ENCODE measurements at regions not wholly inside any gene's neighbourhood (a gene's known extent, or its start where the extent isn't known, plus 50 kb on each side); places are given as distances from the start of the nearest gene placed in this dataset.
"Not testable (repeated sequence)": the region's sequence is repeated elsewhere in the genome, so short reads cannot be mapped to it uniquely, and the experiment has no call there.

DNA sequence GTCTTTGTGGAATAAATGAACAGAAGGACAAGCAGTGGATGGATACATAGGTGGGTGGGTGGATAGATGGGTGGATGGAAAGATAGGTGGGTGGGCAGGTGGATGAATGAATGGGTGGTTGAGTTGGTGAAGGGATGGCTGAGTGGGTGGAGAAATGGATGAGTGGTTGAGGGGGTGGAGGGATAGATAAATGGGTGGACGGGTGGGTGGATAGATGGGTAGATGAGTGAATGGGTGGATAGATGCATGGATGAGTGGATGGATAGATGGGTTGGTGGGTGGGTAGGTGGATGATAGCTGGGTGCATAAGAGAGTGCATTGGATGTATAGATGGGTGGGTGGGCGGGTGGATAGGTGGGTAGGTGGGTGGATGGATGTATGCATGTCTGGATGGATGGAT, 63.5 kb downstream of the UNC93B1 start:
- POLR2A ChIA-PET, DNase-seq, H3K36me3 Mint-ChIP-seq, H3K27me3 Mint-ChIP-seq, H3K4me3 Mint-ChIP-seq, H3K4me1 Mint-ChIP-seq, H3K27ac Mint-ChIP-seq, H3K9me3 Mint-ChIP-seq, ATAC-seq: not testable (repeated sequence)

DNA sequence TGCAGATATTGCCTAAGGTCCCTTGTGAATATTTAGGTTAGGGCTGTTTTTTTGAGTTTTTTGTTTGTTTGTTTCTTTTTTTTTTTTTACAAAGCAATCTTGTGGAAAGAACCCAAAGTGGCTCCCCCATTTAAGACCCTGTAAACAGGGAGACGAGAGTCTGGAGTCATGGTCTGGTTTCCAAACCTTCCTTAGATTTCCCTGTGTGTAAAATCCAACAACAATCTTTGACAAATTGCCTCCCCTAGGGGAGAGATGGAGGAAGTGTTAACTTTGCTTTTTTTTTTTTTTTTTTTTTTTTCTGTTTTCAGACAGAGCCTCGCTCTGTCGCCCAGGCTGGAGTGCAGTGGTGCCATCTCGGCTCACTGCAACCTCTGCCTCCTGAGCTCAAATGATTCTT, 64.9 kb downstream of the UNC93B1 start:
- H3K4me3 Mint-ChIP-seq, H3K36me3 Mint-ChIP-seq, POLR2A ChIA-PET, H3K27ac Mint-ChIP-seq, H3K27me3 Mint-ChIP-seq, H3K9me3 Mint-ChIP-seq, ATAC-seq, H3K4me1 Mint-ChIP-seq, DNase-seq: not testable (repeated sequence)

DNA sequence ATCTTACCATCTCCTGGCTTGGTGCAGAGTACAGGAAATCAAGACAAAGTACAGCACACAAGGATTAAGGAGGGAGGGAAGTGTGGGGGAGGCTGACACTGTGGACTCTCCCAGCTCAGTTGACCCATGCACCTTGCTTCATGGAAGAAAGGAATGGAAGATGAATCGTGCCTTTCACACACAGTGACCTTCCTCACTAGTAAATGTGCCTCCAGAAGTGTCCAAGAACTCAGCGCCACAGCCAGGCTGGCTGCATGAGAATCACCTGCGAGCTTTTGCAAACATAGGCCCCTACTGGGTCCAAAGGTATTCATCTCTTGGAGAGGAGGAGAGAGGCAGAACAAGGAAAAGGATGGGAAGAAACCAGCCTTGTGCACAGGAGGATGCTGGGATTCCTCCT, 65.5 kb downstream of the UNC93B1 start:
- H3K36me3 Mint-ChIP-seq, DNase-seq, H3K27me3 Mint-ChIP-seq, H3K4me3 Mint-ChIP-seq, H3K9me3 Mint-ChIP-seq, H3K4me1 Mint-ChIP-seq, POLR2A ChIA-PET, H3K27ac Mint-ChIP-seq, ATAC-seq: not testable (repeated sequence)

DNA sequence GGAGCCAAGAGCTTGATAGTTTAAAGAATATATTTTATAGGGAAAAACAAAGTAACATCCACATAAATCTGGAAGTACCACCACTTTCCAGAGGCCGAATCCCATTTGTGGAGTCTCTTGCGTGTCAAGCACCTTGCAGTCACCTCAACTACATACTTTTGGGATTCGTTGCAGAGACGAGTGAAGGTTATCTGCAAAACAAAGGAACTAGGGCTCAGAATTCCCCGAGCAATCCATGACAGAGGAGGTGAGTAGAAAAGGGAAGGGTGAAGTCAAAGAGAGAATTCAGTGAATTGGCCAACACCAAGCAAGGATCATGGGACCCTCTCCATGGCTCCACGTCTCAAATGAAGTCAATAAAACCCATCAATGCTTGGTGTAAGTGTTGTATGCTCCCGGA, 80.3 kb downstream of the UNC93B1 start:
- peaks cover 7 to 22% (median 17%) of the 10 kb centered on the region in 4 donors for H3K4me1 Mint-ChIP-seq
- peak in 1 of 10 donors; percentile 45 for DNase-seq
- ATAC-seq, POLR2A ChIA-PET, H3K27ac Mint-ChIP-seq, H3K36me3 Mint-ChIP-seq, H3K9me3 Mint-ChIP-seq, H3K4me3 Mint-ChIP-seq: not testable (repeated sequence)
- H3K27me3 Mint-ChIP-seq = peaks cover 0 to 17% (median 0%) of the 10 kb centered on the region in 5 donors

DNA sequence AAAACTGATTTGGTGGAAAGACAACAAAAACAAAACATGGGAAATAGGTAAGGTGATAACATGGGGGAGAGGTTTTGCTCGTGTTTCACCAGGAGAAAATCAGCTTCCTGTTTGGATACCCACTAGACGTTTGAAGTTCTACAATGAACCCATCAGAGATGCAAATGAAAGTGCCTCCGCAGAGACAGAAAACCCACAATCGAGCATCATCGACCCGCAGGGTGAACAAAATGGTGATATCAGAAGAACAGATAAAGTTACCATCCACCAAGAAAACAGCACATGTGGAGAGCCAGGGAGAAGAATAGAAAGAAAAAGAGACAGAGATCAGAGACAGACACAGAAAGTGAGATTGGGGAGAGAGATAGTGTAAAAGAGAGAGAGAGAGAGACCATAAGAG, 83.4 kb downstream of the UNC93B1 start:
- not testable (repeated sequence) for H3K9me3 Mint-ChIP-seq

DNA sequence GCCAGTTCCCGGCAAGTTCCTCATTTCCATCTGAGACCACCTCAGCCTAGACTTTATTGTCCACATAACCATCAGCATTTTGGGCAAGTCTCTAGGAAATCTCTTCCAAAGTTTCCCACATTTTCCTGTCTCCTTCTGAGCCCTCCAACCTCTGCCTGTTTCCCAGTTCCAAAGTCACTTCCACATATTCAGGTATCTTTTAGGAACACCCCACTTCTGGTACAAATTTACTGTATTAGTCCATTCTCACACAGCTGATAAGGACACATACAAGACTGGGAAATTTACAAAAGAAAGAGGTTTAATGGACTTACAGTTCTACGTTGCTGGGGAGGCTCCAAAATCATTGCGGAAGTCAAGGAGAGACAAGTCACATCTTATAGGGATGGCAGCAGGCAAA, 91.7 kb downstream of the UNC93B1 start:
- H3K27ac Mint-ChIP-seq, POLR2A ChIA-PET, ATAC-seq, H3K36me3 Mint-ChIP-seq, H3K4me3 Mint-ChIP-seq, H3K4me1 Mint-ChIP-seq, DNase-seq: not testable (repeated sequence)
- Mint-ChIP-seq H3K27me3 (peaks cover 0 to 12% (median 2%) of the 10 kb centered on the region in 5 donors), H3K9me3 (peaks cover 0 to 19% (median 7%) of the 10 kb centered on the region in 9 donors)

More for the DNA sequence above, 83.4 kb downstream of the UNC93B1 start:
- H3K36me3 Mint-ChIP-seq, ATAC-seq, POLR2A ChIA-PET: not testable (repeated sequence)
- H3K4me3 Mint-ChIP-seq = peak overlapping the region; percentile 71 to 87 (median 80)
- peaks cover 0 to 12% (median 0%) of the 10 kb centered on the region in 5 donors for H3K27me3 Mint-ChIP-seq
- H3K27ac Mint-ChIP-seq = peak overlapping the region; percentile 89 to 98 (median 96)
- H3K4me1 Mint-ChIP-seq = peaks cover 9 to 22% (median 17%) of the 10 kb centered on the region in 4 donors
- peak in 9 of 10 donors; percentile 8 to 75 (median 52) for DNase-seq

DNA sequence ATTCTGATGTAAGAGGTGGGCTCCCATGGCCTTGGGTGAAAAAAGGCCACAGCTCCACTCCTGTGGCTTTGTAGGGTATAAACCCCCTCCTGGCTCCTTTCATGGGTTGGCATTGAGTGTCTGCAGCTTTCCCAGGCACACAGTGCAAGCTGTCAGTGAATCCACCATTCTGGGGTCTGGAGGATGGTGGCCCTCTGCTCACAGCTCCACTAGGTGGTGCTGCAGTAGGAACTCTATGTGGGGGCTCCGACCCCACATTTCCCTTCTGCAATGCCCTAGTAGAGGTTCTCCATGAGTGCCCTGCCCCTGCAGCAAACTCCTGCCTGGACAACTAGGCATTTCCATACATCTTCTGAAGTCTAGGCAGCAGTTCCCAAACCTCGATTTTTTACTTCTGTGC, 92.7 kb downstream of the UNC93B1 start:
- POLR2A ChIA-PET, H3K4me3 Mint-ChIP-seq: not testable (repeated sequence)
- peaks cover 0 to 19% (median 7%) of the 10 kb centered on the region in 9 donors for H3K9me3 Mint-ChIP-seq

DNA sequence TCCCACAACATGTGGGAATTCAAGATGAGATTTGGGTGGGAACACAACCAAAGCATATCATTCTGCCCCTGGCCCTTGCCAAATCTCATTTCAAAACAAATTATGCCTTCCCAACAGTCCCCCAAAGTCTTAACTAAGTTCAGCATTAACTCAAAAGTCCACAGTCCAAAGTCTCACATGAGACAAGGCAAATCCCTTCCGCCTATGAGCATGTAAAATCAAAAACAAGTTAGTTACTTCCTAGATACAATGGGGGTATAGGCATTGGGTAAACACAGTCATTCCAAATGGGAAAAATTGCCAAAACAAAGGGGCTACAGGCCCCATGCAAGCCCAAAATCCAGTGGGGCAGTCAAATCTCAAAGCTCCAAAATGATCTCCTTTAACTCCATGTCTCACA, 93.1 kb downstream of the UNC93B1 start:
- H3K27ac Mint-ChIP-seq, ATAC-seq, H3K36me3 Mint-ChIP-seq, POLR2A ChIA-PET, H3K4me3 Mint-ChIP-seq, DNase-seq, H3K4me1 Mint-ChIP-seq: not testable (repeated sequence)
- peaks cover 0 to 15% (median 0%) of the 10 kb centered on the region in 5 donors for H3K27me3 Mint-ChIP-seq
- H3K9me3 Mint-ChIP-seq = peaks cover 0 to 19% (median 7%) of the 10 kb centered on the region in 9 donors

More for the DNA sequence above, 92.7 kb downstream of the UNC93B1 start:
- ATAC-seq, H3K4me1 Mint-ChIP-seq, H3K27ac Mint-ChIP-seq, H3K36me3 Mint-ChIP-seq: not testable (repeated sequence)
- DNase-seq = peak in 1 of 10 donors; percentile 52
- H3K27me3 Mint-ChIP-seq = peaks cover 0 to 14% (median 2%) of the 10 kb centered on the region in 5 donors

DNA sequence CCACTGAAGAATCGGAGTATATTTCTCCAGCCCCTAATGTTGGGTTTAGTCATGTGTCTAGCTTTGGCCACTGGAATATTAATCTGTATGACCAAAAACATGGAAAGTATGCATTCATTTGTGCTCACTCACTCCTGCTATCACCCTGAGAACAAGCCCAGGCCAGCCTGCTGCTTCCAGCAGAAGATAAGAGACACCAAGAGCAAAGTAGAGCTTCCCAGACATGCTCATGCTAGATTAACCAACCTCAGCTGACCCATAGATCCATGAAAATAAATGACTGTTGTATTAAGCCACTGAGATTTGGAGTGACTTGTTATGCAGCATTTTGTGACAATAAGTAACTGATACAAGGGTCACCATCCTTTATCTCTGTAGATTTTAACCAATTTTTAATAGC, 96.9 kb downstream of the UNC93B1 start:
- POLR2A ChIA-PET, ATAC-seq, H3K36me3 Mint-ChIP-seq, DNase-seq, H3K9me3 Mint-ChIP-seq, H3K4me3 Mint-ChIP-seq, H3K27ac Mint-ChIP-seq, H3K4me1 Mint-ChIP-seq: not testable (repeated sequence)
- peaks cover 0 to 16% (median under 1%) of the 10 kb centered on the region in 5 donors for H3K27me3 Mint-ChIP-seq

DNA sequence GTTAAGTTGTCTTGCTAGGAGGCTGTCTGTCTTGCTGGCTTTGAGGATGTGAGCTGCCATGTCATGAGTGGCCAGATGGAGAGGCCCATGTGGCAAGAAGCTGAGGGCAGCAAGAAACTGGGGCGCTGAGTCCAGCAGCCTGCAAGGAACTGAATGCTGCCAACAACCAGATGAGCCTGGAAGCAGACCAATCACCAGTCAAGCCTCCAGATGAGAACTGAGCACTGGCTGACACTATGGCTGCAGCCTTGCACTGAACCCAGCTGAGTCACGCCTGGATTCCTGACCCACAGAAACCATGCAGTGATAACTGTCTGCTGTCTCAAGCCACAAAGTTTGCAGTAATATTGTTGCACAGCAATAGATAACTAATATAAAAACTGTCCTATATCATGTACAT, 104.4 kb downstream of the UNC93B1 start:
- H3K4me1 Mint-ChIP-seq, POLR2A ChIA-PET, H3K9me3 Mint-ChIP-seq, H3K27me3 Mint-ChIP-seq, ATAC-seq, H3K4me3 Mint-ChIP-seq, H3K36me3 Mint-ChIP-seq, DNase-seq: not testable (repeated sequence)
- peak overlapping the region in 1 of 10 donors; percentile 27 for H3K27ac Mint-ChIP-seq

DNA sequence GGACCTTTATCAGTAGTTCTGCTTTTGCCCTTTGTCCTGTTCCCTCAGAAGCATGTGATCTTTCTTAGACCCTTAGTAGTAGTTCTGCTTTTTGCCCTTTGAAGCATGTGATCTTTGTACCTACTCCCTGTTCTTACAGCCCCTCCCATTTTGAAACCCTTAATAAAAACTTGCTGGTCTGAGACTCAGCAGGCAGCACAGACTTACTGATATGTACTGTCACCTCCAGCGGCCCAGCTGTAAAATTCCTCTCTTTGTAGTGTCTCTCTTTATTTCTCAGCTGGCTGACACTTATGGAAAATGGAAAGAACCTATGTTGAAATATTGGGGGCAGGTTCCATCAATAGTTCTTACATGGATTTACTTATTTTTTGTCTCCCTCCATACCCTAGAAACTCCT, 110.4 kb downstream of the UNC93B1 start:
- H3K27ac Mint-ChIP-seq, H3K27me3 Mint-ChIP-seq, DNase-seq, H3K36me3 Mint-ChIP-seq, POLR2A ChIA-PET, ATAC-seq, H3K4me1 Mint-ChIP-seq, H3K4me3 Mint-ChIP-seq: not testable (repeated sequence)
- peaks cover 0 to 21% (median 4%) of the 10 kb centered on the region in 9 donors for H3K9me3 Mint-ChIP-seq

DNA sequence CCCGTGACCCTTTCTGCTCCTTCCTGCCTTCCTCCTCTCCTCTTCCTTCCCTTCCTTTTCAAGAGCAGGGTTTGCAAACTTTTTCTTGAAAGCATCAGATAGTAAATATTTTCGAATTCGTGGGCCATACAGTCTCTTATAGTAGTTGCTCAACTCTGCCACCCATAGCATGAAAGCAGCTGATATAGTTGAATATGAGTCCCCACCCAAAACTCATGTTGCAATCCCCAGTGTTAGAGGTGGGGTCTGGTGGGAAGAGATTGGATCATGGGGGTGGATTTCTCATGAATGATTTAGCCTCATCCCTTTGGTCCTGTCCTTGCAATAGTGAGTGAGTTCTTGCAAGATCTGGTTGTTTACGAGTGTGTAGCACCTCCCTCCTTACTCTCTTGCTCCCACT, 114.3 kb downstream of the UNC93B1 start:
- H3K27ac Mint-ChIP-seq, H3K36me3 Mint-ChIP-seq, H3K4me1 Mint-ChIP-seq, H3K4me3 Mint-ChIP-seq, ATAC-seq, DNase-seq, POLR2A ChIA-PET: not testable (repeated sequence)
- Mint-ChIP-seq H3K9me3 (peaks cover 0 to 21% (median 4%) of the 10 kb centered on the region in 9 donors), H3K27me3 (peaks cover 0 to 20% (median 6%) of the 10 kb centered on the region in 5 donors)

DNA sequence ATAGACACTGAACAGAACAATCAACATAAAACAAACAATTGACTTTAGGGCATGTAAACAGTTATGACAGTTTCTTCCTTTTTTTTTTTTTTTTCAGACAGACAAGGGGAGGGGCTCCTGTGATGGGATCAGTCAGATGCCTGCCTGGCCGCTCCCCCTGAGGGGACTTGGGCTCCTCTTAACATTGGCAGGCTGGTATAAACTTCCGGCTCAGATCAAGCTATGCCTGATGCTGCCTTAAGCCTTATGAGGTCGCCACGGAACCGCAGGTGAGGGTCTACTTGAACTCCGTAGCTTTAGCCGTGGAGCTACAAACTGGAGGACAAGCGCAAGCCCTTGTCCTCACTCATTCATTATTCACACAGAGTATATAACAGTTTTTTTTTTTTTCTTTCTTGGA, 115.8 kb downstream of the UNC93B1 start:
- H3K36me3 Mint-ChIP-seq, POLR2A ChIA-PET, ATAC-seq, H3K9me3 Mint-ChIP-seq, H3K4me3 Mint-ChIP-seq: not testable (repeated sequence)
- Mint-ChIP-seq H3K27me3 (peaks cover 2 to 20% (median 7%) of the 10 kb centered on the region in 5 donors), H3K27ac (peak overlapping the region in 1 of 10 donors; percentile 23), H3K4me1 (peaks cover 9 to 15% (median 10%) of the 10 kb centered on the region in 4 donors)
- DNase-seq = peak in 1 of 10 donors; percentile 2

DNA sequence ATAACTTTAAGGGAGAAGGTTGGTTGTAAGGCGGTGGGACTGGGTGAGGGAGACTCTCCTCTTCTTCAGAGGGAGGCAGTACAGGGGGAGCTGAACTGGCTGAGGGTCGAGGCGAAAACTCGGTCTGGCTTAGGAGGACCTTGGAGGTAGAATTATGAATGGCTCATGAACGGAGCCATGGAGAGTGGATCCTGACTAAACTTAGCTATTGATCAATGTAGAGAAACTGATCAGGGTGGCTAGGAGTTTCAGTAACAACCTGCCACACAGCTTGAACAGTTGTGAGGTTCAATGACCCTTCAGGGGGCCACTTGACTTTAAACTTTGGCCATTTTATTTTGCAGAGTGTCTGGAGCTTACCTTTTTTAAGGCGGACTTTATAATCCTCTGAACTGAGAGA, 117.2 kb downstream of the UNC93B1 start:
- DNase-seq, H3K9me3 Mint-ChIP-seq, POLR2A ChIA-PET, ATAC-seq, H3K36me3 Mint-ChIP-seq, H3K4me3 Mint-ChIP-seq: not testable (repeated sequence)
- peak overlapping the region in 2 of 10 donors; percentile 26 to 66 for H3K27ac Mint-ChIP-seq
- peaks cover 9 to 15% (median 10%) of the 10 kb centered on the region in 4 donors for H3K4me1 Mint-ChIP-seq
- H3K27me3 Mint-ChIP-seq = peaks cover 2 to 29% (median 7%) of the 10 kb centered on the region in 5 donors
